Hepatocyte (in vitro differentiated cells): ENCODE measurements at regions not wholly inside any gene's neighbourhood (a gene's known extent, or its start where the extent isn't known, plus 50 kb on each side); places are given as distances from the start of the nearest gene placed in this dataset.

ENCODE experiments used
- CTCF ChIP-seq: fragments of 200-600 bp; sonication (generic); IDR thresholded peaks from 2 replicates; pipeline ENCODE4 v1.5.1; 2016; ENCODE audit warnings: antibody characterized with exemption, mild to moderate bottlenecking; ENCODE audit not compliant: poor library complexity
- EZH2 ChIP-seq: fragments of 200-600 bp; sonication (generic); IDR thresholded peaks from 2 replicates; pipeline ENCODE4 v1.6.1; 2016; ENCODE audit warnings: antibody characterized with exemption, mild to moderate bottlenecking, borderline replicate concordance

- no peak for TF ChIP-seq CTCF
- no peak for TF ChIP-seq EZH2
These were observed 324.7 kb downstream of the GXYLT1 start for GRCh38 chr12:41819948-41820347.
